ENCODE measurements at regions not wholly inside any gene's neighbourhood (a gene's known extent, or its start where the extent isn't known, plus 50 kb on each side); places are given as distances from the start of the nearest gene placed in this dataset.

- TF ChIP-seq CTCF (IDR thresholded peaks at IDR 0.05): no peak
- no peak for TF ChIP-seq POLR2A (IDR thresholded peaks at IDR 0.05)
Measured at GRCh38 chr5:18999478-18999877, 988.5 kb downstream of the CDH18 start.

Data from adrenal gland (tissue), 5 donors.